SU-DHL-6 (cell line): ENCODE measurements at regions not wholly inside any gene's neighbourhood (a gene's known extent, or its start where the extent isn't known, plus 50 kb on each side); places are given as distances from the start of the nearest gene placed in this dataset.

ENCODE experiments used
- H2AFZ ChIP-seq: fragments of 200-600 bp; sonication (generic); 2 replicates; pipeline ENCODE4 v1.6.1; 2014; ENCODE audit warnings: low read depth, mild to moderate bottlenecking, moderate library complexity, mixed read lengths, antibody characterized with exemption, low read length; ENCODE audit not compliant: severe bottlenecking
- H3F3A ChIP-seq: fragments of 200-600 bp; shearing (Covaris generic); 2 replicates; pipeline ENCODE4 v1.6.0; 2016; ENCODE audit warnings: antibody characterized with exemption, mild to moderate bottlenecking; ENCODE audit not compliant: insufficient read depth
- H3K27ac ChIP-seq: fragments of 200-600 bp; sonication (generic); 2 replicates; pipeline ENCODE4 v1.5.1; 2016; ENCODE audit warnings: low read depth, mild to moderate bottlenecking, low read length, moderate library complexity, mixed read lengths
- H3K27me3 ChIP-seq: fragments of 200-600 bp; sonication (generic), shearing (Covaris generic); 2 replicates; pipeline ENCODE4 v1.6.0; 2014; ENCODE audit warnings: mild to moderate bottlenecking, low read length
- H3K36me3 ChIP-seq: fragments of 200-600 bp; sonication (generic); 2 replicates; pipeline ENCODE4 v1.6.1; 2014; ENCODE audit warnings: mild to moderate bottlenecking, low read length, mixed read lengths
- H3K4me2 ChIP-seq: fragments of 300-600, 200-600 bp; shearing (Covaris generic), sonication (generic); 2 replicates; pipeline ENCODE4 v1.6.0; 2014; ENCODE audit warnings: low read length, low read depth, mild to moderate bottlenecking; ENCODE audit not compliant: poor library complexity, severe bottlenecking
- H3K4me3 ChIP-seq: fragments of 200-600 bp; sonication (generic); 2 replicates; pipeline ENCODE4 v1.5.1; 2014; ENCODE audit warnings: antibody characterized with exemption, low read length, mild to moderate bottlenecking, mixed read lengths; ENCODE audit not compliant: insufficient read depth, poor library complexity, severe bottlenecking
- H3K79me2 ChIP-seq: fragments of 200-600 bp; sonication (generic); 2 replicates; pipeline ENCODE4 v1.6.1; 2014; ENCODE audit warnings: mild to moderate bottlenecking, low read length, moderate library complexity; ENCODE audit not compliant: insufficient read depth
- H3K9ac ChIP-seq: fragments of 200-600 bp; sonication (generic); 2 replicates; pipeline ENCODE4 v1.7.0; 2014; ENCODE audit warnings: mild to moderate bottlenecking, low read length
- H3K9me2 ChIP-seq: fragments of 200-600 bp; sonication (generic); replicated peaks from 2 replicates; pipeline ENCODE4 v1.6.1; 2014; ENCODE audit warnings: low read length; ENCODE audit not compliant: insufficient read depth
- H3K9me3 ChIP-seq: fragments of 200-600 bp; sonication (generic); 2 replicates; pipeline ENCODE4 v1.6.1; 2014; ENCODE audit warnings: low read length, mixed read lengths; ENCODE audit not compliant: insufficient read depth
- H4K20me1 ChIP-seq: fragments of 200-600 bp; sonication (generic); 2 replicates; pipeline ENCODE4 v1.6.1; 2014; ENCODE audit warnings: low read depth, mild to moderate bottlenecking, antibody characterized with exemption, low read length, moderate library complexity, mixed read lengths
- EZH2phosphoT487 ChIP-seq: fragments of 200-600 bp; sonication (generic), shearing (Covaris generic); conservative IDR thresholded peaks from 2 replicates; pipeline ENCODE4 v1.6.1; 2018; ENCODE audit warnings: mild to moderate bottlenecking, antibody characterized with exemption, low read length, moderate library complexity, mixed read lengths
- TF ChIP-seq, protein P1 (sequence below): fragments of 200-600 bp; sonication (generic); IDR thresholded peaks from one replicate; pipeline ENCODE4 v1.5.1; 2017; ENCODE audit warnings: antibody characterized with exemption, mild to moderate bottlenecking, low read length, moderate library complexity; ENCODE audit not compliant: insufficient read depth, poor library complexity, severe bottlenecking

DNA sequence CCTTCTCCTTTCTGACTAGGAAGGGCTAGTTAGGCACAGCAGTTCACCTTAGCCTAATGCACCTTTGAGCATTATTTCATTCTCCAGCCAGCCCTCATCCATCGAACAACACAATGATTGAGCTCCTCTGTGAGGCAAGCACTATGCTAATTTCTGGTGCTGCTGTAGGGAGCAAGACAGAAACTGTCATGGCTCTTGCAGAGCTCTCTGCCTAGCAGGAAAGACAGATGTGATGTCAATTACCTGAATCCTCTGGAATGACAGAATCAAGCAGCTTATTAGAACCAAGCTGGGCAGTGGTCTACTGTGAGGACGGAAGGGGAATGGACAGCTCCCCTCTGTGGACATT lies 256.1 kb upstream of the NOCT start:
- Histone ChIP-seq H3K9ac (no peak overlapping the region), H3K27ac (no peak overlapping the region)
- TF ChIP-seq EZH2phosphoT487 = no peak
- TF ChIP-seq, protein P1, sequence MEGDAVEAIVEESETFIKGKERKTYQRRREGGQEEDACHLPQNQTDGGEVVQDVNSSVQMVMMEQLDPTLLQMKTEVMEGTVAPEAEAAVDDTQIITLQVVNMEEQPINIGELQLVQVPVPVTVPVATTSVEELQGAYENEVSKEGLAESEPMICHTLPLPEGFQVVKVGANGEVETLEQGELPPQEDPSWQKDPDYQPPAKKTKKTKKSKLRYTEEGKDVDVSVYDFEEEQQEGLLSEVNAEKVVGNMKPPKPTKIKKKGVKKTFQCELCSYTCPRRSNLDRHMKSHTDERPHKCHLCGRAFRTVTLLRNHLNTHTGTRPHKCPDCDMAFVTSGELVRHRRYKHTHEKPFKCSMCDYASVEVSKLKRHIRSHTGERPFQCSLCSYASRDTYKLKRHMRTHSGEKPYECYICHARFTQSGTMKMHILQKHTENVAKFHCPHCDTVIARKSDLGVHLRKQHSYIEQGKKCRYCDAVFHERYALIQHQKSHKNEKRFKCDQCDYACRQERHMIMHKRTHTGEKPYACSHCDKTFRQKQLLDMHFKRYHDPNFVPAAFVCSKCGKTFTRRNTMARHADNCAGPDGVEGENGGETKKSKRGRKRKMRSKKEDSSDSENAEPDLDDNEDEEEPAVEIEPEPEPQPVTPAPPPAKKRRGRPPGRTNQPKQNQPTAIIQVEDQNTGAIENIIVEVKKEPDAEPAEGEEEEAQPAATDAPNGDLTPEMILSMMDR = no peak

DNA sequence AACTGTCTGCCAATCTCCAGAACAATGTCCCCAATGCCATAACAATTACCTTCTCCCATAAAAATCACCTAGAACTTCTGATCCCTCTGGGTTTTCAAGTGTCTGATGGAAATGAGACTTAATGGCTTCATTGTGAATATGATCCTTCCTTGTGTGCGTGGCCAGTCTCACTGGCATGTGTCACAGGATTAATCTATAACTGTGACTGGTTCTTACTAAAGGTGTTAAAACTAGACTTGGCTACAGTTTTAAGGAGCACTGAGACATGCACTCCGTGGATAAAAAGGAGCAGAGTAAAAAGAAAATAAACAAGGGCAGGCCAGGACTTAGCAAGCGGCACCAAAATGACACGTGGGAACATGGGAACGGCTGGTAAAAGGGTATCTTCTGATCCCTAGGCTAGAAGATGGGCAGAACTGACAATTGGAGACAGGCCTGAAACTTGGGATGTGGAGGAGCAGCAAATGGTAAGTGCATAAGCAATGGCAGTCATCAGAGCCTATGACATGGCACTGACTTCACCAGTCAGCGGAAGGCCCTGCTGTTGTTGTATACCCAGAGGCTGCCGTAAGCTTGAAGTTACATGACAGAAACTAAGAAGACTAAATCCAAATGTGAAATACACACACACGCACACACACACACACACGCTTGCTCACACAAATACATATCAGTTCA lies 256.6 kb upstream of the NOCT start:
- no peaks in the 10 kb centered on the region for H3K9me2 ChIP-seq
- H3K79me2 ChIP-seq = no peaks in the 10 kb centered on the region
- H2AFZ ChIP-seq = no peak overlapping the region
- H3K36me3 ChIP-seq = no peaks in the 10 kb centered on the region
- H4K20me1 ChIP-seq = no peaks in the 10 kb centered on the region
- H3K27me3 ChIP-seq = no peaks in the 10 kb centered on the region
- H3K4me2 ChIP-seq = no peak overlapping the region
- no peak overlapping the region for H3K4me3 ChIP-seq
- no peaks in the 10 kb centered on the region for H3K9me3 ChIP-seq
- H3K9ac ChIP-seq = no peak overlapping the region
- no peak overlapping the region for H3K27ac ChIP-seq
- no peaks in the 10 kb centered on the region for H3F3A ChIP-seq
- TF ChIP-seq, protein P1 = no peak
- no peak for TF ChIP-seq EZH2phosphoT487

More for the DNA sequence above, 256.1 kb upstream of the NOCT start:
- Histone ChIP-seq H3F3A (no peaks in the 10 kb centered on the region), H3K9me2 (no peaks in the 10 kb centered on the region), H3K4me2 (no peak overlapping the region), H4K20me1 (no peaks in the 10 kb centered on the region), H3K9me3 (no peaks in the 10 kb centered on the region), H3K79me2 (no peaks in the 10 kb centered on the region), H3K4me3 (no peak overlapping the region), H3K36me3 (no peaks in the 10 kb centered on the region), H3K27me3 (no peaks in the 10 kb centered on the region), H2AFZ (no peak overlapping the region)

DNA sequence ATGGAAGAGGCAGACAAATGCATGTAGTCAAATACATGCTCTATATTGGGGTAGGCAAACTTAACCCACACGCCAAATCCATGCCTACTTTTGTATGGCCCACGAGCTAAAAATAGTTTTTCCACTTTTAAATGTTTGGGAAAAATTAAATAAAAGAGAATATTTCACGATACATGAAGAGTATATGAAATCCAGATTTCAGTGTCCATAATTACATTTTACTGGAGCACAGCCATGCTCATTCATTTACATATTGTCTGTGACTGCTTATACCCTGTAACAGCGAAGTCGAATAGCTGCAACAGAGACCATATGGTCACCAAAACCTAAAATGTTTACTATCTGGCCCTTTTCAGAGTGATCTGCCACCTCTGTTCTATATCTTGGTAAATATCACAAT lies 257.4 kb upstream of the NOCT start:
- no peaks in the 10 kb centered on the region for H3K9me2 ChIP-seq
- H3F3A ChIP-seq = no peaks in the 10 kb centered on the region
- H3K79me2 ChIP-seq = no peaks in the 10 kb centered on the region
- H3K27ac ChIP-seq = no peak overlapping the region
- no peaks in the 10 kb centered on the region for H3K27me3 ChIP-seq
- no peaks in the 10 kb centered on the region for H3K36me3 ChIP-seq
- H3K4me2 ChIP-seq = no peak overlapping the region
- H4K20me1 ChIP-seq = no peaks in the 10 kb centered on the region
- no peaks in the 10 kb centered on the region for H3K9me3 ChIP-seq
- H3K4me3 ChIP-seq = no peak overlapping the region
- H3K9ac ChIP-seq = no peak overlapping the region
- no peak overlapping the region for H2AFZ ChIP-seq
- no peak for TF ChIP-seq EZH2phosphoT487
- TF ChIP-seq, protein P1 = no peak
